DMS153 treated with DMSO at 0.1 percent for 48 hours (cell line): ENCODE measurements at regions not wholly inside any gene's neighbourhood (a gene's known extent, or its start where the extent isn't known, plus 50 kb on each side); places are given as distances from the start of the nearest gene placed in this dataset.
"Not testable (repeated sequence)": the region's sequence is repeated elsewhere in the genome, so short reads cannot be mapped to it uniquely, and the experiment has no call there.

ENCODE experiments used
- DNase-seq: peaks from one replicate; lab custom pipeline; 2025; ENCODE audit not compliant: unreplicated experiment; lab: John Stamatoyannopoulos, UW

- DNase-seq = no peak
These were observed 351.4 kb upstream of the HS6ST1 start for GRCh38 chr2:128670066-128670465.

DNA sequence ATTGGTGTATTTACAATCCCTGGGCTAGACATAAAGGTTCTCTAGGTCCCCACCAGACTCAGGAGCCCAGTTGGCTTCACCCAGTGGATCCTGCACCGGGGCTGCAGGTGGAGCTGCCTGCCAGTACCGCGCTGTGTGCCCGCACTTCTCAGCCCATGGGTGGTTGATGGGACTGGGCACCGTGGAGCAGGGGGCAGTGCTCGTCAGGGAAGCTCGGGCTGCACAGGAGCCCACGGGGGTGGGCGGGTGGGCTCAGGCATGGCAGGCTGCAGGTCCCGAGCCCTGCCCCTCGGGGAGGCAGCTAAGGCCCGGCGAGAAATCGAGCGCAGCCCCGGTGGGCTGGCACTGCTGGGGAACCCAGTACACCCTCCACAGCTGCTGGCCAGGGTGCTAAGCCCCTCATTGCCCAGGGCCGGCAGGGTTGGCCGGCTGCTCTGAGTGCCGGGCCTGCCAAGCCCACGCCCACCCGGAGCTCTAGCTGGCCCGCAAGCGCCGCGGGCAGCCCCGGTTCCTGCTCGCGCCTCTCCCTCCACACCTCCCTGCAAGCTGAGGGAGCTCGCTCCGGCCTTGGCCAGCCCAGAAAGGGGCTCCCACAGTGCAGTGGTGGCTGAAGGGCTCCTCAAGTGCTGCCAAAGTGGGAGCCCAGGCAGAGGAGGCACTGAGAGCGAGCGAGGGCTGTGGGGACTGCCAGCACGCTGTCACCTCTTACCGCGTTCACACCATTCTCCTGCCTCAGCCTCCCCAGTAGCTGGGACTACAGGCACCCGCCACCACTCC is 353.5 kb upstream of the HS6ST1 start:
- not testable (repeated sequence) for DNase-seq

DNA sequence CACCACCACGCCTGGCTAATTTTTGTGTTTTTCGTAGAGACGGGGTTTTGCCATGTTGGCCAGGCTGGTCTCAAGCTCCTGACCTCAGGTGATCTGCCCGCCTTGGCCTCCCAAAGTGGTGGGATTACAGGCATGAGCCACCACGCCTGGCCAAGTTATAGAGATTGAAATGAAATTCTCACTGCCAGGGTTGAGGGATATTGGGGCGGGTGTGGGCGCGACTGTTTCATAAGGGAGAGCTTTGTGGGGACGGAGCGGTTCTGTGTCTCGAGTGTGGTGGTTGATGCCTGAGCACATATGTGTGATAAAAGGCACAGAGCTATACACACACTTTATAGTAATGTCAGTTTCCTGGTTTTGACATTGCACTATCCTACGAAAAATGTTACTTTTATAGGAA is 361.0 kb upstream of the HS6ST1 start:
- not testable (repeated sequence) for DNase-seq

DNA sequence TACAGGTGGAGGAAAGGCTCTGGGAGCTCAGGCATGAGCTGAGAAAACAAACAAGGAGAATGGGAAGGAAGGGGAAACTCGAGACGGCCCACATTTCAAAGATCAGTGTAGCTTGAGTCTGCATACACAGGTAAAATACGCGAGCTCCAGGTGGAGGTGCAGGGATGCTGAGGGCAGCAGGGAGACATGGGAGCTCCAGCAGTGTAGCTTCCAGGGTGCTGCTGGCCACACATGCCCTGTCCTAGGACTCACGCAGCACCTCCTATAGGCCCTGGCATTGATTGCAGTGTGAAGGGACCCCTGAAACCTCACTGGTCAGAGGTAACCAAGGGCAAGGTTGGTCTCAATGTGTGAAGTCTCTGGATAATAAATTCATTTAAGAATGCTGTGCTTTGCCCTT is 362.8 kb upstream of the HS6ST1 start:
- DNase-seq = no peak

GRCh38 chr2:128682266-128682665 is 363.6 kb upstream of the HS6ST1 start:
- no peak for DNase-seq

GRCh38 chr2:128682729-128683284 is 364.1 kb upstream of the HS6ST1 start:
- DNase-seq = no peak

GRCh38 chr2:128684523-128684922 is 365.9 kb upstream of the HS6ST1 start:
- no peak for DNase-seq

GRCh38 chr2:128685841-128686496 is 367.3 kb upstream of the HS6ST1 start:
- DNase-seq = no peak

GRCh38 chr2:128686497-128686859 is 367.8 kb upstream of the HS6ST1 start:
- DNase-seq = no peak

DNA sequence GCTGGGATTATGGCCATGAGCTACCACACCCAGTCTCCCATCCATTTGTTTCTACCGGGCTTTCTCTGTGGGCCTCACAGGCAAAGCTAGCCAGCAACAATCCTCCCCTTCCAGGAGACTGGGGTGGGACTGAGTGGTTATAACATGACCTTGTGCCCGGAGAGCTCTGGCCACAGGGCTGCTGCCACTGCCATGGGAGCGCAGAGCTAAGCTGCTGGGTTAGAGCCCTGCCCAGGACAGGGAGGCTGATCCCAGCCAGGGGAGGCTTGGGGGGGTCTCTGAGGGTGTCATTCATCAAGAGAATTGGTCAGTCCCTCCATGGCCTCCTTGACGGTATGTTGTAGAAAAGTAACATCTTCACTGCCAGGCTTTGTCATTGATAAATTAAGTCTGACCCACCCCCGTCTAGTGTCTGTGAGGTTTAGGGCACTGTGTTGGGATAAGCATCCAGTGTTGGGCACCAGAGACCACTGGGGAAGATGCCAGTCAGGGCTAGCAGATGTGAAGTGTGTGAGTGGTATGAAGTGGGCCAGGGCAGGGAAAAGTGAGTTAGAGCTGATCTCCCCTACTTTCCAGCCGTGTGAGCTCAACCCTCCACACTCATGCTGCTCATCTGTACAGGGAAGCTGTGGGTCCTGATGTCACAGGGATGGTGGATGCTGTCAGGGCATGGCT is 368.4 kb upstream of the HS6ST1 start:
- no peak for DNase-seq

DNA sequence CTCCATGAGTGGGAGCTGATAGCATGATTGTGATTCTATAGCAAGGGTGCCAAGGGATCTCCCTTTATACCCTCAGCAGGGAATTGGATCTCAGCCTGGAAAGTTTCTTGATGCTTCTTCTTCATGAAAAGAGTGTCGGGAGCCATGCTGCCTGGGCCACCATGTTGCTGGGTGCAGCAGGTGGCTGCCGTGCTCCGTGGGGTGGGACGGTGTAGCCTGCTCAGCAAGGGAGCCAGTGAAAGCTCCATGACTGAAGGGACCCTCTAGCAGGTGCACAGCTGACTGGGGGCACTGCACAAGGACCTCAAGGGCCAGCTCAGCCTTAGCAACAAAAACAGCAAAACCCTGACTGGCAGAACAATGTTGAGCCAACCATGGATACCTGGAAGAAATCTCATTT is 368.9 kb upstream of the HS6ST1 start:
- DNase-seq = no peak

- no peak for DNase-seq
These were observed 371.3 kb upstream of the HS6ST1 start for GRCh38 chr2:128689971-128690370.

- no peak for DNase-seq
These were observed 371.8 kb upstream of the HS6ST1 start for GRCh38 chr2:128690431-128690830.

GRCh38 chr2:128690869-128691268 is 372.2 kb upstream of the HS6ST1 start:
- no peak for DNase-seq

DNA sequence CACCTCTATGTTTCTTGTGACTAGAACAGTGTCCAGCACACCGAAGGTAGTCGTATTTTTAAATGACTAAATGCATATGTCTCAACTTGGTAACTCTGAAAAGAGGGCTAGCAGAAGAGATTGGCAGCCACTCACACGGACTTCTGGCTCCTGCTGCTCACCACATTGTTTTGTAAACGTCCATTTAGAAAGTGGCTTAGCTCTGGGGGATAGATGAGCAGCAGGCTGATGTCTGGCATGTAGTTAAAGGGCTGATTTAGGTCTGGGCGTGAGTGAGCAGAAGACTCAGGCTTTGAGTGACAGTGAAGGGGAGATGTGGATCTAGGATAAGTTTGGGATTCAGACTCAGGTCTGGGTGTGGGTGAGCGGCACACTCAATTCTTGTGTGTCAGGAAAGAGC is 372.9 kb upstream of the HS6ST1 start:
- DNase-seq = no peak

GRCh38 chr2:128692895-128693742 is 374.5 kb upstream of the HS6ST1 start:
- no peak for DNase-seq

- no peak for DNase-seq
These were observed 375.0 kb upstream of the HS6ST1 start for GRCh38 chr2:128693743-128694029.

DNA sequence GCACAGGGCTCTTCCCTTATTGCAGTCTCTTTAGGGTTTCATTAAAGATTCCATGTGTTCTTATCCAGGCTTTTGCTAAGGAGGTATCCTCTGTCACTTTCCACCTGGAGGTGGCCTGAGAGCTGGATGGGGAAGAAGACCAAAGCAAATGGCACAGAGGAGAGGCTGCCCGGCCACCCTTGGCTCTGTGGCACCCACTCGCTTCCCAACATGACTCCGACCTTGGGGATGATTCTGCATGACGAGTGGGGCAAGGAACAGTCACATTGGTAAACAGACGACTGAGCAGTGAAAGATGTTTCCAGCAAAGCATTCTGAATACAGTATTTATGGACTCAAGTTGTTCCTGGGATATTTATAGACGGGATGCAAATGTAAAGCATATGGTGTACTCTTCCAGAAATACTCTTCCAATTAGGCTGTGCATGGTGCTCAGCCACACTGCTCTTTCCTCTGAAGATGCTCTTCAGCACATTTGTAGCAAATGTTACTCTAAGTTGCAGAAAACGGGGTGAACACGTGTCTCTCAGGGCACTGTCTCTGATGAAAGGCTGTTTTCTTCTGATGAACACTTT is 377.1 kb upstream of the HS6ST1 start:
- DNase-seq = no peak

DNA sequence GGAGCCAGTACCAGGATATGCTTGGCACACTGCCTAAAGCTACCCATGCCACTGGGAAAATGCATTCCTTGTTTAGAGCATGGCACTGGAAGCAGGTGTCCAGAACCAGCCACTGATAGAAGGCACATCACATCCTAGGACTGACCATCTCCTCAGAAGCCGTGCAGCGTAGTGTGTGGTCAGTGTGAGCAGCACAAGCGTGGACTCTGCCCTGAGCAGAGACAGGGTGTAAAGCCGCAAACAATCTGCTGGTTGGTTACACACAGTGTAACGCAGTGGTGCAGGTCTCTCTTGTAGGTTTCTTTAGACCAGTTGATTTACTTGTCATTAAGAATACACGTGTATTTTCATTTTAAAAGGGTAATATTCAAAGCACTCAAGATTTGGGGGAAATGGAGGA is 377.8 kb upstream of the HS6ST1 start:
- no peak for DNase-seq

- DNase-seq = no peak
These were observed 382.8 kb upstream of the HS6ST1 start for GRCh38 chr2:128701418-128701817.

- DNase-seq = no peak
These were observed 383.9 kb upstream of the HS6ST1 start for GRCh38 chr2:128702616-128703015.
